Activated CD4-positive, CD25-positive, alpha-beta regulatory T cell treated with anti-CD3 and anti-CD28 coated beads, Interleukin-2, amount 50 U/mL, for 16 hours (primary cell): ENCODE measurements at regions not wholly inside any gene's neighbourhood (a gene's known extent, or its start where the extent isn't known, plus 50 kb on each side); places are given as distances from the start of the nearest gene placed in this dataset.

Source experiments
- DNase-seq: peaks from one replicate; pipeline ENCODE4 v3.0.0-alpha.2; 2020; ENCODE audit warnings: low read depth, low spot score

DNA sequence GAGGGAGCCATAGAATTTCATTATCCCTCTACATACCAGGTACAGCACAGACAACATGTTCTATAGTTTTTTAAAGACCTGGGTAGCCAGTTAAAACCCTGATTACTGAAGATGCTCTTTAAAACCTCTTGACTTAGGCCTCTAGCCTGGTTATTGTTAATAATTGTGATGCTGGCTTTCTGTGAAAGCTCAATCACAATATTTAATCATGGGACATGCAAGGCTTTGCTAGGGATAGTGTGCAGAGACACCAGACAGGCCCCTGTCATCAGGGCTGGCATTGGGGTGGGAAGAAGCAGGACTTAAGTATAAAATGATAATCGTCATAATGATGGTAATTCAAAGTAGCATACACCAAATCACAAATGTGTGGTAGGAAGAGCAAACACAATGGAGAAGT, 274.4 kb downstream of the PTBP2 start:
- no peak for DNase-seq

DNA sequence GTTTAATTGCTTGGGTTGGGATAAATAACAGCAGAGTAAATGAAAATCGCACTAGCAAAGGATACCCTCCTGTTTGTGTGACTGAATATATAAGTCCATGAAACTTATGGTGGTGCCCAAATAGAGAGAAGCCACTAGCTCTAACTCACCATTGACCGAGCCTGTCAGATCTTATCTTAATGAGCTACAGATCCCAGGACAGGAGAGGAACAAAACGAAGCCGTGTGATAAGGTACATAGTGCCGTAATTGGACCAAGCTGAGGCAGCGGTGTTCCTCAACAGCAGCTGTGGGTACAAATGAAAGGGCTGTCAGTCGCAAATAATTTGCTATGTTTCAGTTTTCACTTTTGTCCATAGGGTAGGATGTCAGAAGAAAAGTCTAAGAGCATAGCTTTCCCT, 276.1 kb downstream of the PTBP2 start:
- DNase-seq = no peak

DNA sequence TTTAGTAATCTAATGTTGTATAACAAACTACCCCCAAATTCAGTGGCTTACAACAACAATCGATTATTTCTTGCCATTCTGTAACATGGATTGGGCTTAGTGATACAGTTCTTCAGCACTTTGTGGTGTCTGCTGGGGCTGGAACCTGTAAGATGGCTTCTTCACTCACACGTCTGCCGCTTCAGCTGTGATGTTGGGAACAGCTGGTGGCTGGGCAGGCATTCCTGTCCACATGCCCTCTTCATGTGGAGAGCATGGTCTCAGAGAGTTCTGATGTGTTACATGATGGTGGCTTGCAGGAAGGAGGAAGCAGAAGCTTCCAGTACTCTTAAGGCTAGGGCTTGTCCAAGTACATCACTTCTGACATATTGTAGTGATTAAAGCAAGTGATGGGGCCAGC, 276.9 kb downstream of the PTBP2 start:
- no peak for DNase-seq

DNA sequence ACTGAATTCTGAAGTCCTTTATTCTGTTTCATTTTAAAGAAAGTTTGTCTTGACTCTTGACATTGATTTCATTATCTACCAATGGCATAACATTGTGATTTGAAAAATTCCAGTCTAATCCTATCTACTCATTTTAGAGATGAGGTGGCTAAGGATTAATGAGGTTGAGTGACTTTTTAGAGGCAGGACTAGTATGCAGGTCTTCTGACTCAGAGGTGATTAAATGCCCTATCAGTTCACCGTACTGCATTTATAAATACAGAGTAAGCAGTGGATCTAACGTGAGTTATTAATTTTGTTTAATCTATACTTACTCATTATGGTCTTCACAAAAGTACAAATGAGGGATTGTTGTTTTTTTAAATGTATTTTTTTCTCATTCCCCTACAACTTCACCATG, 277.6 kb downstream of the PTBP2 start:
- no peak for DNase-seq

DNA sequence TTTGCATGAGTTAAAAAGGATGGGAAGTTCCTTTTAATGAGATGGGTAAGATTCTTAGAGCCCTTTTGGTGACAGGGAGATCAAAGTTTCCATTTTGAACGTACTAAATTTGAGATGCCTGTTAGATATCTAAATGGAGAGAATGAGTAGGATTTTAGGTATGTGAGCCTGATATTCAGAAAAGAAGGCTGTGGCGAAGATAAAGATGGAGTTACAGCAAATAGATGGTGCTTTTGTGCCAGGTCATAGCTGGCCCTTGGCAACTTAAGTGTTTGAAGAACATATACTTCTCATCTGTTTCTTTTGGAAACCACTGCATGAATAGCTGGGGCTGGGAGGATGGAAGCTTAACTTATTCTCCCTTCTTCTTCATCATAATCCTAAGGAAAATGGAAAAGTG, 282.5 kb downstream of the PTBP2 start:
- no peak for DNase-seq

DNA sequence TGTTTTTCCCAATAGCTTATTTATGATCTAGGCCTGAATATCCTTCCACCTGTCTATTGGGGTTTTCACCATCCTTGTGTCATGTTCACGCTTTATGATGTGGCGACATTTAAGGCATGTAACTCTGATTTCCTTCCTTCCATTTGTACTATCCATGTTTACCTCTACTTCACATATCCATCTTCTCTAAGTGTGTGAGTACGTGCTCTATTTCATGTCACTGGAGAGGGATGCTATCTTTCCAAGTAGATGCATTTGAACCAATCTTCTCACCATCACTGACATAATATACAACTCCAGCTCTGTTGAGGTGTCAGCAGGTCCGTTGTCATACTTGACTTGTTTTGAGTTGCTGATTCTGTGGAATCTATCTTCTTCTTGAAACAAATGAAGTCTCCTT, 283.2 kb downstream of the PTBP2 start:
- DNase-seq = no peak

DNA sequence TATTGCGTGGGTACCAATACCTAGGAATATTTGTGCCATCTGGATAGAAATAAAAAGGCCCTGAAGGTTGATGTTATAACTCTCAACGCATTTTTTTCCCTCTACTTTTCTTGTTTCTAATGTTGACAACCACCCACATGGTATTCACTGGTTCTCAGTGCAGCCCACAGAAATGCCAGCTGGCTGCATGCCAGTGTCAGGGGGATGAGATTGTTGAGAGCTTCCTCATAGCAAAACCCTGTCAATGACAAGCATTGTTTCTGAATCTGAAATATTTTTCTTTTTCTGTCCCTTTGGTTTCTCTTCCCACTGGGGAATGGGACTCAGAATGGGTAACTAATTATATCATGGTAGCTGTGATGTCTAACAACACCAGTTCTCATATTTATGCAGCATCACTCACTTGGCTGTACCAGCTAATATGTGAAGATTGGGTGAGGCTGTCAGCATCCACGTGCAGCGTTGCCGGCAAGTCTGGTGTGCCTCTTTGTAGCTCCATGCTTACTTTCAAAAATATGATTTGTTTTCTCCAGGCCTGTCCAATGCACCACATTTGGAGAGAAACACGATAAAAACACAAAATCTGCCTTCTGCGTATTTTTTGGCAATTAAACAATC, 284.6 kb downstream of the PTBP2 start:
- DNase-seq = no peak

DNA sequence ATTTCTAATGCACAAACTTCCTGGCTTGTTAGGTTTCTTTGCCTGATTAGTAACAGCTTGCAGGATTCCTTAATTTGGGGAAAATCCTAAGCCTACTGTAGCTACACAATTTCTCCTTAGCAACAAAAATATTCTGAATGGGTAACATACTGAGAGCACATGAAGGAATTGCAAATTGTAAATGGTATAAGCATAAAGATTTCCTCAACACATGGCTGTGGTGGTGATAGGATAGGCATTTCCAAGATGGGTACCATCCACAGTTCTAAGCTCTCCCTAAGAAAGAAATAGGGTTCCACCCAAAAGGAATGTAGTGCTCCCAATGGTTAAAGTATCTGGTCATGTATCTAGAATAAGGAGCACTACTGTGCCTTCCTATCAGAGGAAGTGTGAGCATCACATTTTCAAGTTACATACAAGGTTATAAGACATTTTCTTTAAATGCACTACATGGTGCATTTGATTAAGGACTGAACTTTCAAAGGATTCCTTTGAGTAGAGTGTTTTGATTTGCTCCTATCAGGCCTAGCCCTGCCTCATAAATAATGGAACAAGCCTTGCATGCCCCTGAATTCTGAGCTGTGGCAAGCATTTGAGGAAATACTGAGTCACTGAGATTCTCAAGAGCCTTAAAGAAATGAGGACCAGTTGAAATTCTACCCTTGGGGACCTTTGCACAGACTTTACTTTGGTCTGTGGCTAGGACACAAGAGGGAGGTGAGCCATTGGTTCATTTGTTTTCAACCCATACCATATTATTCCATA, 286.4 kb downstream of the PTBP2 start:
- DNase-seq = no peak

DNA sequence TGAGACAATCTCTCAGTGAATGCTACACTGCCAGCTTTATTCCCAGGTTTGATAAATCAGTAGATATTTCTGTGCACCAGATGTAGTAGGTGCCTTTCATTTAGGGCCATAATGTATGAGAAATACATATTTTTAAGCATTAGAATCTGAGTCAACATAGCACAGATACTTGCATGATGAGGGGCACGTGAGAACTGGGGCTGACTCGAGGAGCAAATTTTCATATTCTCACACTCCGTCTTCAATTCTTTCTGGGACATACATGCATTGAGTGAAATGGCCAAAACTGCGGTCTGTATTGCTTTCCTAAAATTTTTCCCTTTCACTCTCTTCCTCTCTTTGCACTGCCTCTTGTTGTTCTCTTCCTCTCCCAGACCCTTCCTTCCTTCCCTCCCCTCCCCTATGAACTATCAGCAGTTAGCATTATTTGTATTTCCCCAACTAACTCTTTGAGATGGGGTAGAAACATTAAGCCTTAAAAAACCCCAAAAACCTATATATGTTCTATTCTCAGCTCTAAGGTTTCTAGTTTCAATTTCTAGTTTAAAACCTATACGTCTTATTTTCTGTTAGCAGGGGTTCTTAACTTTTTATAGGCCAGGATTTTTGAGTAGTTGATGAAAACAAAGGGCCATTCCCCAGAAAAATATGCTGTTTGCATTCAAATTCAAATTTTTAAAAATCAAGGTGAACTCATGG, 289.1 kb downstream of the PTBP2 start:
- no peak for DNase-seq

DNA sequence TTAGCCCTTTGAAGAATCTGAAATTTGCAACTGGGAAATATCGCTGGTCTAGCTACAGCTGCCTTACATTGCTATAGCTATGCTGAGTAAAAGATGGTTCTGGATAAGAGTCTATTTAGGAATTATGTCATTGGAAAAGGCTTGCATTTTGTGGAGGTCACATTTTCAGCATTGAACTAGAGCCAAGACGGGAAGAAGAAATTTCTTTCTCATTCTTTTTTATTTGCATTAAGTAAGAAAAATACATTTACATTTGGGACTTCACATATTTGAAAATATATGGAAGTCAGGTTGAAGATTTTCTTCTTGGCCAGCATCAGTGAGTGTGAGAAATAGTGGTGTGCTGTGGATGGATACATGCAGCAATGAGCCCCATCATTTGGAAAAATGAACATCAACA, 291.6 kb downstream of the PTBP2 start:
- no peak for DNase-seq

DNA sequence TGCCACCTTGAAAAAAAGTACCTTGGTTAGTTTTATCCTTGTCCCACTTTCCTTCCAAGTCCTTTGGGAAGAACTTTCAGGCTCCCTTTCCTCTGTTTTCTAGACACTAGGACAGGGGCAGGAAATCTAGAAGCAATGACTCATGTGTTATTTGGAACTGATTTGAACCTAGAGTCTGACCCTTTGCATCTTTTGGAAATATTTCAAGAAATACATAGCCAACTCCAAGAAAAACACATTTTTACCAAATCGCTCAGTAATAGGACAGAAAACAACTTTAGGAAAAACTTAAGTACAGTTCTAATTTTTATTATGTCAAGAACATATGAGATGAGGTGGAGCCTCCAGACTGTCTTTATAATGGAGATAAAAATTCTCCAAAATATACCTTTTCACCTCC, 292.4 kb downstream of the PTBP2 start:
- no peak for DNase-seq

DNA sequence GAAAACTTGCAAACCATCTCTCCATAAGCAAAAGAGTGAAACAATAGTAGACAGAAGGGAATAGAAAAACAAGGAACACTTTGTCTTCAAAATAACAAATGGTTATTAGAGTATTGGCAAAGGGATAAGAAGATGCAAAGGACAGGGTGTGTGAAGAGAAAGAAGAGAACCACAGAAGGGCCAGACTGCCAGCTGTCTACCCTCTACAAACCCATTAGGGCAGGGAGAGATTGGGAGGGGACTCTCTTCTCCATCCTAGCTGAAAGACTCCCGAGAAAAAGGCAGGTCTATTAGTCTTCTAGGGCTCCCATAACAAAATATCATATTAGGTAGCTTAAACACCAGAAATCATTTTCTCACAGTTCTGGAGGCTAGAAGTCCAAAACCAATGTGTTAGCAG, 292.8 kb downstream of the PTBP2 start:
- DNase-seq = no peak

DNA sequence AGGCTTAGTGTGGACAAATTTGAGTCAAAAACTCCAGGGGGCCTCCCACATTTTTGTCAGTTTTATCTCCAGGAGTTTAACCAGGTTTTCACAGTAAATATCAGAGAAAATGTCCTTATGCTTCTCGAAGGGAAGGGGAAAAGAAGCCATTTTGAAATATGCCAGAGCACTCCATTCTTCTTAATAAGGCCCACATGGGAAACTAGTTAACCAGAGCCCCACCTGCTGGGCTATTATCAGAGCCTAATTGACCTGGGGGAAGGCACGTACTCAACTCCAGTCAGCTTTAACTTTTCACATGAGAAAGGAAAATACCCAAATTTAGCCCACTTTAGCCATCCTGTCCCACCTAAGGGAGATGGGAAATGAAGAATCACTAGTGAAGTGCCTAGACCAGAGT, 296.3 kb downstream of the PTBP2 start:
- no peak for DNase-seq
